Naive thymus-derived CD4-positive, alpha-beta T cell (primary cell): ENCODE measurements at regions not wholly inside any gene's neighbourhood (a gene's known extent, or its start where the extent isn't known, plus 50 kb on each side); places are given as distances from the start of the nearest gene placed in this dataset.

Experiments
- ATAC-seq: fragments of 150-1000 bp; cut with Tn5 transposase; 2 replicates; pipeline ENCODE4 v1.10.0; 2021; ENCODE audit warnings: mild to moderate bottlenecking, moderate library complexity
- CTCF ChIA-PET: fragments of 350-600 bp; sonication (Branson Sonifier 250); formaldehyde crosslinking; loops from one replicate; lab custom pipeline; 2021; ENCODE audit warnings: antibody characterized with exemption; lab: Charles Lee
- POLR2A ChIA-PET: fragments of 350-600 bp; sonication (Branson Sonifier 250); formaldehyde crosslinking; loops from one replicate; lab custom pipeline; 2021; ENCODE audit warnings: antibody characterized with exemption, inconsistent platforms; lab: Charles Lee
- DNase-seq, 9 donors: peaks; one replicate each; pipeline versions ENCODE4 v3.0.0 to v3.0.0-alpha.2; 2020 to 2022; ENCODE audit warnings: mixed read lengths in 1 of 9
- H3K27ac ChIP-seq: one replicate; pipeline ENCODE4 v1.7.0; 2013; ENCODE audit warnings: mild to moderate bottlenecking, low read depth, low read length, moderate library complexity
- H3K27me3 ChIP-seq, 2 donors: one replicate each; pipeline ENCODE4 v1.7.0; 2013; ENCODE audit warnings: low read length in 2 of 2, mild to moderate bottlenecking in 2 of 2, moderate library complexity in 2 of 2; ENCODE audit not compliant: control insufficient read depth in 2 of 2, insufficient read depth in 2 of 2
- H3K36me3 ChIP-seq, 3 experiments: 1 replicate in 2 of 3; 2 replicates in 1 of 3; pipeline ENCODE4 v1.7.0; 2013; ENCODE audit warnings: low read length in 3 of 3, mild to moderate bottlenecking in 3 of 3, moderate library complexity in 1 of 3; ENCODE audit not compliant: insufficient read depth in 3 of 3, control insufficient read depth in 2 of 3
- H3K4me1 ChIP-seq, 2 donors: one replicate each; pipeline ENCODE4 v1.7.0; 2013; ENCODE audit warnings: low read length in 2 of 2, mild to moderate bottlenecking in 2 of 2, moderate library complexity in 1 of 2; ENCODE audit not compliant: control insufficient read depth in 2 of 2, insufficient read depth in 2 of 2
- H3K4me3 ChIP-seq: 2 replicates; pipeline ENCODE4 v1.7.0; 2013; ENCODE audit warnings: mild to moderate bottlenecking, low read length
- H3K9me3 ChIP-seq, 3 experiments: 1 replicate in 2 of 3; 2 replicates in 1 of 3; pipeline ENCODE4 v1.7.0; 2013; ENCODE audit warnings: low read length in 3 of 3; ENCODE audit not compliant: control insufficient read depth in 2 of 3
- H3K27ac Mint-ChIP-seq, 9 donors: one replicate each; pipeline ENCODE4 v1.8.0; 2020 to 2022; ENCODE audit warnings: mixed read lengths in 9 of 9, mild to moderate bottlenecking in 8 of 9, moderate library complexity in 5 of 9, inconsistent platforms in 2 of 9
- H3K27me3 Mint-ChIP-seq, 5 donors: one replicate each; pipeline ENCODE4 v1.8.0; 2021 to 2022; ENCODE audit warnings: mixed read lengths in 5 of 5, mild to moderate bottlenecking in 1 of 5
- H3K36me3 Mint-ChIP-seq, 5 donors: one replicate each; pipeline ENCODE4 v1.8.0; 2020 to 2022; ENCODE audit warnings: mixed read lengths in 5 of 5, mild to moderate bottlenecking in 3 of 5, inconsistent platforms in 1 of 5
- H3K4me1 Mint-ChIP-seq, 7 donors: one replicate each; pipeline ENCODE4 v1.8.0; 2020 to 2022; ENCODE audit warnings: mixed read lengths in 7 of 7, mild to moderate bottlenecking in 3 of 7, inconsistent platforms in 1 of 7
- H3K4me3 Mint-ChIP-seq, 10 donors: one replicate each; pipeline ENCODE4 v1.8.0; 2020 to 2022; ENCODE audit warnings: mild to moderate bottlenecking in 10 of 10, mixed read lengths in 10 of 10, moderate library complexity in 6 of 10, inconsistent platforms in 2 of 10
- H3K9me3 Mint-ChIP-seq, 11 donors: one replicate each; pipeline ENCODE4 v1.8.0; 2020 to 2022; ENCODE audit warnings: mixed read lengths in 11 of 11, mild to moderate bottlenecking in 4 of 11, inconsistent platforms in 1 of 11, moderate library complexity in 1 of 11
- intact Hi-C, 2 donors: fragments of 100-400 bp; cut with micrococcal nuclease; formaldehyde crosslinking; loops; one replicate each; pipeline ENCODE4 v1.15.1; 2023

- no peak overlapping the region for H3K4me3 Mint-ChIP-seq
- H3K4me1 Mint-ChIP-seq, result peaks cover 0 to 8% (median 2%) of the 10 kb centered on the region in 7 donors
- CTCF ChIA-PET, result no interaction called here
- no peak for DNase-seq
- intact Hi-C loops, result no loop called here
- H3K9me3 ChIP-seq, result no peaks in the 10 kb centered on the region
- no peaks in the 10 kb centered on the region for H3K27me3 ChIP-seq
- POLR2A ChIA-PET, result no interaction called here
- H3K36me3 Mint-ChIP-seq, result peaks cover 0 to 2% (median 0%) of the 10 kb centered on the region in 5 donors
- no peak for ATAC-seq
- H3K27ac ChIP-seq, result no peak overlapping the region
- no peak overlapping the region for H3K4me3 ChIP-seq
- no peaks in the 10 kb centered on the region for H3K36me3 ChIP-seq
- H3K27me3 Mint-ChIP-seq, result no peaks in the 10 kb centered on the region
- peaks cover 0 to 4% of the 10 kb centered on the region in 2 donors for H3K4me1 ChIP-seq
- no peak overlapping the region for H3K27ac Mint-ChIP-seq
- H3K9me3 Mint-ChIP-seq, result no peaks in the 10 kb centered on the region
These were observed 73.9 kb downstream of the PDGFA start for GRCh38 chr7:445563-446288.

GRCh38 chr7:446289-446935, 73.2 kb downstream of the PDGFA start:
- Mint-ChIP-seq H3K27me3 (peaks cover 4 to 6% (median 6%) of the 10 kb centered on the region in 5 donors), H3K4me1 (peaks cover 6 to 14% (median 8%) of the 10 kb centered on the region in 7 donors), H3K36me3 (no peaks in the 10 kb centered on the region), H3K9me3 (no peaks in the 10 kb centered on the region), H3K27ac (no peak overlapping the region), H3K4me3 (no peak overlapping the region)
- ChIA-PET POLR2A (no interaction called here), CTCF (no interaction called here)
- no peak overlapping the region for H3K27ac ChIP-seq
- H3K9me3 ChIP-seq, result no peaks in the 10 kb centered on the region
- DNase-seq, result no peak
- H3K36me3 ChIP-seq, result no peaks in the 10 kb centered on the region
- no peak for ATAC-seq
- H3K4me3 ChIP-seq, result no peak overlapping the region
- H3K27me3 ChIP-seq, result no peaks in the 10 kb centered on the region
- intact Hi-C loops, result no loop called here
- peaks cover 0 to 11% of the 10 kb centered on the region in 2 donors for H3K4me1 ChIP-seq
